ENCODE measurements at regions not wholly inside any gene's neighbourhood (a gene's known extent, or its start where the extent isn't known, plus 50 kb on each side); places are given as distances from the start of the nearest gene placed in this dataset.

DNA sequence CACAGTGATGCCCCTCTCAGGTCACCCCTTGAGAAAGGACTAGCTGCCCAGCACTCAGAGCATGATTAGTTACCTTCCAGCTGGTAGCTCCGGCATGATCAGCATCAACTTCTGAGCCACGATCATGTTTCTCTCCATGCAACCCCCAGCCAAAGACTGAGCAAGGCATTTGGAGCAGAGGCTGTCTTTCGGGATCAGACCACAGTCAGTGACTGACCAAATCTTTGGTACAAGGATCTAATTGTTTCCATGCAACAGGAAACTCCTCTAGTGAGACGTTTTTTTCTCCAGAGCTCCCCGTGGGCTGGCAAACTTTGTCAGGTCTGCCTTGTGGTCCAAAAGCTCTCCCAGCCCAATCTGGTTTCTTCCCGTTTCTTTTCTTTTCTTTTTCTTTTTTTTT lies 244.3 kb downstream of the METTL4 start:
- CTCF ChIA-PET = interaction anchor here (1.2 to 1.4 kb wide), 2 partner anchors 44 to 215 kb away, joined by 3 to 4 read pairs; no protein-coding TSS in a partner anchor
- POLR2A ChIA-PET = no interaction called here
- Histone ChIP-seq H3K27me3 (ENCODE audit: control insufficient read depth, insufficient read depth, low read length) (0 out of 2 replicates have a peak, but pooled peaks cover 1% of the 10 kb centered on the region), H3K36me3 (ENCODE audit: control insufficient read depth, insufficient read depth, low read length) (no peaks in the 10 kb centered on the region), H3K4me3 (ENCODE audit: low read depth, low read length) (no peak overlapping the region)
- TF ChIP-seq, protein P1, sequence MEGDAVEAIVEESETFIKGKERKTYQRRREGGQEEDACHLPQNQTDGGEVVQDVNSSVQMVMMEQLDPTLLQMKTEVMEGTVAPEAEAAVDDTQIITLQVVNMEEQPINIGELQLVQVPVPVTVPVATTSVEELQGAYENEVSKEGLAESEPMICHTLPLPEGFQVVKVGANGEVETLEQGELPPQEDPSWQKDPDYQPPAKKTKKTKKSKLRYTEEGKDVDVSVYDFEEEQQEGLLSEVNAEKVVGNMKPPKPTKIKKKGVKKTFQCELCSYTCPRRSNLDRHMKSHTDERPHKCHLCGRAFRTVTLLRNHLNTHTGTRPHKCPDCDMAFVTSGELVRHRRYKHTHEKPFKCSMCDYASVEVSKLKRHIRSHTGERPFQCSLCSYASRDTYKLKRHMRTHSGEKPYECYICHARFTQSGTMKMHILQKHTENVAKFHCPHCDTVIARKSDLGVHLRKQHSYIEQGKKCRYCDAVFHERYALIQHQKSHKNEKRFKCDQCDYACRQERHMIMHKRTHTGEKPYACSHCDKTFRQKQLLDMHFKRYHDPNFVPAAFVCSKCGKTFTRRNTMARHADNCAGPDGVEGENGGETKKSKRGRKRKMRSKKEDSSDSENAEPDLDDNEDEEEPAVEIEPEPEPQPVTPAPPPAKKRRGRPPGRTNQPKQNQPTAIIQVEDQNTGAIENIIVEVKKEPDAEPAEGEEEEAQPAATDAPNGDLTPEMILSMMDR (IDR thresholded peaks at IDR 0.05; ENCODE audit: insufficient read depth, low read depth, low read length) = no peak
- DNase-seq (ENCODE audit: low read depth) = no peak

DNA sequence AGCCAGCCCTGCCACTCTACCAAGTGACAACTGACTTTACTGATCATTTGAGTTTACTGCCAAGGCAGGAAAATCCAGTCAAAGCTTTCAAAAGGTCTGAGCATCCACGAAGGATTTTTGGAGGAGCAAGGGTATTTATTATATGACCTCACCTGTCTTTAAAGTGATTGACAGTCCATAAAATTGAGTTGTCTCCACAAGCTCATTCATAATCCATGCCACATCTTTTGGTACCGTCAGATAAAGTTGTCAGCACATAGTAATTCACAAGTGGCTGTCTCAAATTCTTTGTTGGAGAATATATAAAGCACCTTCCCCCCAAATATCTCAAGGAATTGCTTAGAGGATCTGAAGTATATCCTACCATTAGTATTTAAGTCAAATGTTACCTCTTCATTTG lies 240.5 kb downstream of the METTL4 start:
- Histone ChIP-seq H3K27me3 (ENCODE audit: control insufficient read depth, insufficient read depth, low read length) (0 out of 2 replicates have a peak, but pooled peaks cover 1% of the 10 kb centered on the region), H3K36me3 (ENCODE audit: control insufficient read depth, insufficient read depth, low read length) (no peaks in the 10 kb centered on the region), H3K4me3 (ENCODE audit: low read depth, low read length) (no peak overlapping the region)
- DNase-seq (ENCODE audit: low read depth) = no peak
- TF ChIP-seq, protein P1 (IDR thresholded peaks at IDR 0.05; ENCODE audit: insufficient read depth, low read depth, low read length) = no peak
- CTCF ChIA-PET = no interaction called here
- POLR2A ChIA-PET = no interaction called here

DNA sequence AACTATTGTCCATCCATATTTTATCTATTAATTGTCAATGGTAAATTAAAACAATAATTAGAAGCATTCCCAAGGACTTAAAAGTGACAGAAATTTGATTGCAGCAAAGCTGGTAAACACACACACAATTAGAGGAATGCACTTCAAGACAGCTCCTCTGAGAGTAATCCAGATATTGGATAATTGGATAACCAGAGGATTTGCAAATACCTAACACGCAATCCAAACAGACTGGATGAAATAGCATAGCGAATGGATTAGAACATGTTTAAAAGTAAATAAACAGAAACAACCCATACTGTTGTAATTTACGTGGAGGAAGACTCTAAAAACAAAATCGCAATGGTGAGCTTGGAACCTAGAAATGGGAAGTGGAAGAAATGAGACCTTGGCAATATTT lies 239.8 kb downstream of the METTL4 start:
- H3K4me3 ChIP-seq (ENCODE audit: low read depth, low read length) = no peak overlapping the region
- H3K36me3 ChIP-seq (ENCODE audit: control insufficient read depth, insufficient read depth, low read length) = no peaks in the 10 kb centered on the region
- TF ChIP-seq, protein P1 (IDR thresholded peaks at IDR 0.05; ENCODE audit: insufficient read depth, low read depth, low read length) = no peak
- DNase-seq (ENCODE audit: low read depth) = no peak
- ChIA-PET CTCF (interaction anchor here (1.8 kb wide), 1 partner anchor 216 kb away, joined by 4 read pairs; no protein-coding TSS in a partner anchor), POLR2A (no interaction called here)
- H3K27me3 ChIP-seq (ENCODE audit: control insufficient read depth, insufficient read depth, low read length) = 0 out of 2 replicates have a peak, but pooled peaks cover 1% of the 10 kb centered on the region

DNA sequence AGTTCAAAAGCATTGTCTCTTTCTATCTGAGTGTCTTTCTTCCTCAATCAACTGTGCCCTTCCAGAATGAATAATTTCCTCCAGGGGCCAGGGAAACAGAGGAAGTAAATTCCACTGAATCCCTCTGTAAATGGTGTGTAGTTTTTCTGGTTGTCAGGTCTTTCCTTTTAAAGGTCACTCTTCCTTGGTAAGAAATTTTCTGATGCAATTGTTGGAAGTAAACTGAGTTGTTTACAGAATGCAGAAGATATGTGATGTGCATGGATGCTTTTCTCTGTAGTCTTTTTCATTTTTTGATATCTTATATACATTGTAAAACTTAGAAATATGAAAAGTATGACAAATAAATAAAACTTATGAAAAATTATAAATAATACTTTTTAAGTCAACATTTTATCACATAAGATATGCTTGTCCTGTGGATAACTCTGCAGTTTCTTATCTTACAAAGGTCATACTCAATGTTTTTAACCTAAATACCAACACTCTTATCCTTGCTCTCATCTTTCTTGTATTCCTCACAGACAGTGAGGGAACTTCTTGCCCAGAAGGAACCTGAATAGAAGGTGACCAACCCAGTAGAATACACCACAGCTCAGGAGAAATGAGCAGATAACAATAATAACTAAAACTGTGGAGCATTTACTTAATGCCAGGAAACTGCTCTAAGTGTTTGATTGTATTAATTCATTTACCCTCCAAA lies 234.5 kb downstream of the METTL4 start:
- Histone ChIP-seq H3K36me3 (ENCODE audit: control insufficient read depth, insufficient read depth, low read length) (no peaks in the 10 kb centered on the region), H3K27me3 (ENCODE audit: control insufficient read depth, insufficient read depth, low read length) (no peaks in the 10 kb centered on the region), H3K4me3 (ENCODE audit: low read depth, low read length) (no peak overlapping the region)
- DNase-seq (ENCODE audit: low read depth) = no peak
- CTCF ChIA-PET = interaction anchor here (0.9 to 2.3 kb wide), 6 partner anchors 13 to 207 kb away, joined by 3 to 13 read pairs (median 4); no protein-coding TSS in a partner anchor
- POLR2A ChIA-PET = no interaction called here
- TF ChIP-seq, protein P1 (IDR thresholded peaks at IDR 0.05; ENCODE audit: insufficient read depth, low read depth, low read length) = no peak

DNA sequence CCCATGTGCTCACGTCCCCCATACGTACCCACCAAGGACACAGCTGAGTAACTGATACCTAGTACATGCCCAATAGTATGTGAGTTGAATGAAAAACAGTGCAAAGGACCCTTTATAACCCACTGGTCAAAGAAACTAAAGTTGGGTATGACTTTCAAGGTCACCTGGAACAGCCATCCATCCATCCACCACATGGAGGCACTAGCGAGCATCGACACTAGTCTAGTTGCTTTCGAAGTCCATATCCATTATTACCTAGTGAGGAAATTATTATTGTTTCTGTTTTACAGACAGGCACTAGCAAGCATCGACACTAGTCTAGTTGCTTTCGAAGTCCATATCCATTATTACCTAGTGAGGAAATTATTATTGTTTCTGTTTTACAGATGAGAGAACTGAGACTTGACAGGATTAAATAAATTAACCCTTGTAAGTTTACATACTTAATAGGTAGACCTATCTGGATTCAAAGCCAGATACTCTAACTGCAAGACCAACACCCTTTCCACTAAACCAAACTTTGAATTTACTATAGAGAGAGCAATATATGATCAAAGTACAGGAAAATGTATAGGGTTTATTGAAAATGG lies 233.7 kb downstream of the METTL4 start:
- POLR2A ChIA-PET = no interaction called here
- DNase-seq (ENCODE audit: low read depth) = no peak
- CTCF ChIA-PET = interaction anchor here (0.9 to 2.3 kb wide), 8 partner anchors 12 to 206 kb away, joined by 3 to 13 read pairs (median 4); no protein-coding TSS in a partner anchor
- H3K27me3 ChIP-seq (ENCODE audit: control insufficient read depth, insufficient read depth, low read length) = no peaks in the 10 kb centered on the region
- H3K4me3 ChIP-seq (ENCODE audit: low read depth, low read length) = no peak overlapping the region
- H3K36me3 ChIP-seq (ENCODE audit: control insufficient read depth, insufficient read depth, low read length) = no peaks in the 10 kb centered on the region
- TF ChIP-seq, protein P1 (IDR thresholded peaks at IDR 0.05; ENCODE audit: insufficient read depth, low read depth, low read length) = peak; percentile 61

Data from BJ (cell line).